Osteocyte (in vitro differentiated cells): ENCODE measurements at regions not wholly inside any gene's neighbourhood (a gene's known extent, or its start where the extent isn't known, plus 50 kb on each side); places are given as distances from the start of the nearest gene placed in this dataset.
"Not testable (repeated sequence)": the region's sequence is repeated elsewhere in the genome, so short reads cannot be mapped to it uniquely, and the experiment has no call there.

Experiments used
- DNase-seq: peaks from one replicate; pipeline ENCODE4 v3.0.0; 2021; ENCODE audit warnings: mixed read lengths; ENCODE audit not compliant: unreplicated experiment; ENCODE audit errors: extremely low spot score
- H3K27ac Mint-ChIP-seq: one replicate; pipeline ENCODE4 v1.8.0; 2021; ENCODE audit warnings: mild to moderate bottlenecking, mixed read lengths; ENCODE audit not compliant: unreplicated experiment
- H3K27me3 Mint-ChIP-seq: one replicate; pipeline ENCODE4 v1.8.0; 2021; ENCODE audit warnings: mixed read lengths; ENCODE audit not compliant: unreplicated experiment
- H3K36me3 Mint-ChIP-seq: one replicate; pipeline ENCODE4 v1.8.0; 2021; ENCODE audit warnings: mixed read lengths; ENCODE audit not compliant: unreplicated experiment
- H3K4me1 Mint-ChIP-seq: one replicate; pipeline ENCODE4 v1.8.0; 2021; ENCODE audit warnings: mixed read lengths; ENCODE audit not compliant: unreplicated experiment
- H3K4me3 Mint-ChIP-seq: one replicate; pipeline ENCODE4 v1.8.0; 2021; ENCODE audit warnings: mild to moderate bottlenecking, moderate library complexity, mixed read lengths; ENCODE audit not compliant: unreplicated experiment
- H3K9me3 Mint-ChIP-seq: one replicate; pipeline ENCODE4 v1.8.0; 2021; ENCODE audit warnings: mixed read lengths; ENCODE audit not compliant: unreplicated experiment
- TF ChIP-seq, protein P1 (sequence below): fragments of 200-600 bp; sonication (generic); IDR thresholded peaks from 2 replicates; pipeline ENCODE4 v1.5.0; 2021; ENCODE audit warnings: antibody characterized with exemption, mild to moderate bottlenecking, moderate library complexity

DNA sequence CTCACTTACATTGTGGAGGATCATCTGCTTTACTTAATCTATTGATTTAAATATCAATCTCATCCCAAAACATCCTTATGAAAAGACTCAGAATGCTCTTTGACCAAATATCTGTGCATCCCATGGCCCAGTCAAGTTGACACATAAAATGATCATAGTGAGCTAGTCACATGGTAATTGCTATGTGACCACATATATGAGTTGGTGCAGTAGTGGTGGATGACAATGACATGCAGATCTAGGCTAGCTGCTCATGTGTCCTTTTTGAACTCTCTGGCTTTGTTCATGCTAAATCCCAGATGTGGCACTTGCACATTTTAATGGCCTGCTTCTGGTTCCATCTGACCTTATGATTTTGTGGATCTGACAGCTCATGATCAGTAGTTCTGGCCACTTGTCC, 156.2 kb downstream of the NFKBIZ start:
- Mint-ChIP-seq H3K27me3 (no peaks in the 10 kb centered on the region), H3K36me3 (no peaks in the 10 kb centered on the region), H3K4me1 (peaks cover 21% of the 10 kb centered on the region), H3K27ac (no peak overlapping the region), H3K4me3 (no peak overlapping the region), H3K9me3 (no peaks in the 10 kb centered on the region)
- TF ChIP-seq, protein P1, sequence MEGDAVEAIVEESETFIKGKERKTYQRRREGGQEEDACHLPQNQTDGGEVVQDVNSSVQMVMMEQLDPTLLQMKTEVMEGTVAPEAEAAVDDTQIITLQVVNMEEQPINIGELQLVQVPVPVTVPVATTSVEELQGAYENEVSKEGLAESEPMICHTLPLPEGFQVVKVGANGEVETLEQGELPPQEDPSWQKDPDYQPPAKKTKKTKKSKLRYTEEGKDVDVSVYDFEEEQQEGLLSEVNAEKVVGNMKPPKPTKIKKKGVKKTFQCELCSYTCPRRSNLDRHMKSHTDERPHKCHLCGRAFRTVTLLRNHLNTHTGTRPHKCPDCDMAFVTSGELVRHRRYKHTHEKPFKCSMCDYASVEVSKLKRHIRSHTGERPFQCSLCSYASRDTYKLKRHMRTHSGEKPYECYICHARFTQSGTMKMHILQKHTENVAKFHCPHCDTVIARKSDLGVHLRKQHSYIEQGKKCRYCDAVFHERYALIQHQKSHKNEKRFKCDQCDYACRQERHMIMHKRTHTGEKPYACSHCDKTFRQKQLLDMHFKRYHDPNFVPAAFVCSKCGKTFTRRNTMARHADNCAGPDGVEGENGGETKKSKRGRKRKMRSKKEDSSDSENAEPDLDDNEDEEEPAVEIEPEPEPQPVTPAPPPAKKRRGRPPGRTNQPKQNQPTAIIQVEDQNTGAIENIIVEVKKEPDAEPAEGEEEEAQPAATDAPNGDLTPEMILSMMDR, result no peak
- no peak for DNase-seq

DNA sequence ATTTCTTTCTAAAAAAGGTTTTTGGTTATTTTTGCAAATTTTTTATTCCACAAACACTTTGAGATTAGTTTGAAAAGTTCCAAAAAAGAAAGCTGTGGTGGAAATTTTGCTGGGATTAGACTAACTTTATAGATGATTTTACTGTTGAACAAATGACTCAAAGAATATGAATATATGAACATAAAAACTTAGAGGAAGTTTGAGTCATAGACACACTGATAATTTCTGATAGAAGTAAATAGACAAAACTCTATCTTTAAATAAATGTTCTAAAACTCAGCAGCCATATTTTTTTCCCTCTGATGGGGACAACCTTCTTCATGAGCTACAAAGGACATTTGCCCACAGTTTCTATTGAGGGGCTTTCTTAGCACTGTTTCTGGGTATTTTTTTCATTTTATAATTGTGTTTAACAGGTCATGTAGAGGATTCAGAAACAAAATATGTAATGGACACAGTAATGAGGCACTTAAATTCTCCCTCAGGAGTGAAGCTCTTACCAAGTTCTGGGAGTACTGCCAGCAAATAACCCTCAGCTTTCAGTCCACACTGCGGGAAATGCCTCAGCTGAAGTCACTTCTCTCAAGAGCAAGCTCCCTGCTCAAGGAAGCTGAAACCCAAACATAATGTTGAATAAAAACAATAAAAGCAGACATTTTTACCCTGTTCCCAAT, 157.6 kb downstream of the NFKBIZ start:
- Mint-ChIP-seq H3K36me3 (no peaks in the 10 kb centered on the region), H3K27ac (peak overlapping the region; percentile 87)
- no peak for DNase-seq

DNA sequence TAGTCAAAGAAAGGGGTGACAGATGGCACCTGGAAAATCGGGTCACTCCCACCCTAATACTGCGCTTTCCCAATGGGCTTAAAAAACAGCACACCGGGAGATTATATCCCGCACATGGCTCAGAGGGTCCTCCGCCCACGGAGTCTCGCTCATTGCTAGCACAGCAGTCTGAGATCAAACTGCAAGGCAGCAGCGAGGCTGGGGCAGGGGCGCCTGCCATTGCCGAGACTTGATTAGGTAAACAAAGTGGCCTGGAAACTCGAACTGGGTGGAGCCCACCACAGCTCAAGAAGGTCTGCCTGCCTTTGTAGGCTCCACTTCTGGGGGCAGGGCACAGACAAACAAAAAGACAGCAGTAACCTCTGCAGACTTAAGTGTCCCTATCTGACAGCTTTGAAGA, 159.1 kb downstream of the NFKBIZ start:
- H3K9me3 Mint-ChIP-seq, H3K27ac Mint-ChIP-seq, H3K4me3 Mint-ChIP-seq, DNase-seq, H3K27me3 Mint-ChIP-seq, H3K36me3 Mint-ChIP-seq: not testable (repeated sequence)
- peaks cover 19% of the 10 kb centered on the region for H3K4me1 Mint-ChIP-seq

More for the DNA sequence above, 157.6 kb downstream of the NFKBIZ start:
- no peak overlapping the region for H3K4me3 Mint-ChIP-seq
- peaks cover 3% of the 10 kb centered on the region for H3K9me3 Mint-ChIP-seq
- H3K4me1 Mint-ChIP-seq, result peaks cover 19% of the 10 kb centered on the region
- H3K27me3 Mint-ChIP-seq, result no peaks in the 10 kb centered on the region
- TF ChIP-seq, protein P1, result no peak

DNA sequence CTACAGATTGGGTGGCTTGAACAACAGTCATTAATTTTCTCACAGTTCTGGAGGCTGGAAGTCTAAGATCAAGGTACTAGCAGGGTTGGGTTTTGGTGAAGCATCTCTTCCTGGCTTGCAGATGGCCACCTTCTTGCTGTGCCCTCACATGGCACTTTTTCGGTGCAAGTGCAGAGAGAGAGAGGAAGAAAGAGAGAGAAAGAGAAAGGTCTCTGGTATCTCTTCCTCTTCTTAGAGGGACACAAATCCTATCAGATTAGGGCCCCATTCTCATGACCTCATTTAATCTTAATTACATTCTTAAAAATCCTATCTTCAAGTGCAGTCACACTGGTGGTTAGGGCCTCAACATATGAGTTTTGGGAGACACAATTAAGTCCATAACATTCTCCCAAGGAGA, 167.1 kb downstream of the NFKBIZ start:
- Mint-ChIP-seq H3K4me3 (no peak overlapping the region), H3K9me3 (peaks cover 9% of the 10 kb centered on the region), H3K4me1 (no peaks in the 10 kb centered on the region), H3K36me3 (no peaks in the 10 kb centered on the region), H3K27me3 (peaks cover 13% of the 10 kb centered on the region), H3K27ac (no peak overlapping the region)
- TF ChIP-seq, protein P1, result no peak
- no peak for DNase-seq

DNA sequence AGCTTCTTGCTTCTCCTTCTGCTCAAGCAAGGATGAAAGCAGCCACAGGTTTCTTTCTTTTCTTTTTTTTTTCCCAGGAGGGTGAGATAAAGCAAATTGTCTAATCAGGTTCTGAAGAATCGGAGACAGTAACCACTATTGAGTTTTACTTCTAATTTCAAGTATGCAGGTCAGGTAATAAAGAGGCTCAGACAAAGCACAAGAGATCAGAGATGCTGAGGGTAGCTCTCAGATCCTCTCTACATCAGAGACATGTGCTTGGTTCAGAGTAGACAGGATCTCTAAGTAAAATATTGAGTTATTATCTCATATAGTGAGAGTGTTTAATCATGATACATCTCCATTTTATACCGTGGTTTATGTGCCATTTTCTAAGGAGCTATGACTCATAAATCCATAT, 168.5 kb downstream of the NFKBIZ start:
- H3K4me3 Mint-ChIP-seq, result no peak overlapping the region
- H3K27ac Mint-ChIP-seq, result no peak overlapping the region
- TF ChIP-seq, protein P1, result no peak
- DNase-seq, result no peak
- peaks cover 6% of the 10 kb centered on the region for H3K9me3 Mint-ChIP-seq
- H3K36me3 Mint-ChIP-seq, result no peaks in the 10 kb centered on the region
- H3K27me3 Mint-ChIP-seq, result peaks cover 14% of the 10 kb centered on the region
- no peaks in the 10 kb centered on the region for H3K4me1 Mint-ChIP-seq
